A673 (cell line): ENCODE measurements at regions not wholly inside any gene's neighbourhood (a gene's known extent, or its start where the extent isn't known, plus 50 kb on each side); places are given as distances from the start of the nearest gene placed in this dataset.

Source experiments
- EZH2 ChIP-seq: fragments of 200-600 bp; sonication (generic); IDR thresholded peaks from 2 replicates; pipeline ENCODE4 v1.6.1; 2017; ENCODE audit warnings: borderline replicate concordance, low read depth, mild to moderate bottlenecking, mixed read lengths, antibody characterized with exemption, low read length; ENCODE audit not compliant: poor library complexity, severe bottlenecking
- TF ChIP-seq, protein P1 (sequence below): fragments of 300-800, 200-600 bp; sonication (generic); conservative IDR thresholded peaks from 2 replicates; pipeline ENCODE4 v1.5.1; 2017; ENCODE audit warnings: low read depth, mild to moderate bottlenecking, antibody characterized with exemption, low read length, moderate library complexity, mixed read lengths

DNA sequence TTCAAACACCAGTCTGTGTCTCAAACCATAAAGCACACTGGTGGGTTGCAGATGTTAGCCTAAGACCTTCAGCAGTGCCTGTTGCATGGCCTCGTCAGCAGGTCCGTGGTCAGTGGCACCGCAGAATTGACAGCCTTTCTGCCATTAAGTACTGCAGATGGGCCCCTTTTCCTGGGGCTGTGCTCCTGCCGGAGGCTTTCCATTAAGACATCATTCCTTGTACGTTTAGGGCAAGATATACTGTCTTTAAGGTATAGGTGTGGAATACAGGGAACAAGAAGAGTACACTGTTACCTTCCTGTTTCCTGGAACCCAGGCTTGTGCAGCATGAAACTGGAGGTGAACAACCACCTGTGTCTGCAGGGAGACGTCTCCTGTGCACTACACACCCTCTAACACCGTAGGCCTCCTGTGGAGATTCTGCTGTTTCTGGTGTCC is 67.9 kb upstream of the WDR1 start:
- TF ChIP-seq, protein P1, sequence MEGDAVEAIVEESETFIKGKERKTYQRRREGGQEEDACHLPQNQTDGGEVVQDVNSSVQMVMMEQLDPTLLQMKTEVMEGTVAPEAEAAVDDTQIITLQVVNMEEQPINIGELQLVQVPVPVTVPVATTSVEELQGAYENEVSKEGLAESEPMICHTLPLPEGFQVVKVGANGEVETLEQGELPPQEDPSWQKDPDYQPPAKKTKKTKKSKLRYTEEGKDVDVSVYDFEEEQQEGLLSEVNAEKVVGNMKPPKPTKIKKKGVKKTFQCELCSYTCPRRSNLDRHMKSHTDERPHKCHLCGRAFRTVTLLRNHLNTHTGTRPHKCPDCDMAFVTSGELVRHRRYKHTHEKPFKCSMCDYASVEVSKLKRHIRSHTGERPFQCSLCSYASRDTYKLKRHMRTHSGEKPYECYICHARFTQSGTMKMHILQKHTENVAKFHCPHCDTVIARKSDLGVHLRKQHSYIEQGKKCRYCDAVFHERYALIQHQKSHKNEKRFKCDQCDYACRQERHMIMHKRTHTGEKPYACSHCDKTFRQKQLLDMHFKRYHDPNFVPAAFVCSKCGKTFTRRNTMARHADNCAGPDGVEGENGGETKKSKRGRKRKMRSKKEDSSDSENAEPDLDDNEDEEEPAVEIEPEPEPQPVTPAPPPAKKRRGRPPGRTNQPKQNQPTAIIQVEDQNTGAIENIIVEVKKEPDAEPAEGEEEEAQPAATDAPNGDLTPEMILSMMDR: no peak
- TF ChIP-seq EZH2: no peak
